Psoas muscle (tissue), 7 donors: ENCODE measurements at regions not wholly inside any gene's neighbourhood (a gene's known extent, or its start where the extent isn't known, plus 50 kb on each side); places are given as distances from the start of the nearest gene placed in this dataset.

Source experiments
- ATAC-seq, 4 donors: fragments of 200-7000 bp; cut with Tn5 transposase; one replicate each; pipeline ENCODE4 v1.9.1; 2020; ENCODE audit warnings: moderate library complexity in 3 of 4, mild to moderate bottlenecking in 2 of 4
- DNase-seq, 2 donors: peaks; one replicate each; pipeline ENCODE4 v3.0.0-alpha.2; 2020
- H3K27ac ChIP-seq: fragments of 200-600 bp; one replicate; pipeline ENCODE4 v1.8.0; 2022
- H3K27me3 ChIP-seq, 3 donors: fragments of 200-600 bp in 1 of 3; one replicate each; pipeline versions ENCODE4 v1.6.1 to v1.8.0; 2013 to 2022; ENCODE audit warnings: low read length in 2 of 3, mild to moderate bottlenecking in 2 of 3, moderate library complexity in 1 of 3; ENCODE audit not compliant: insufficient read depth in 3 of 3
- H3K36me3 ChIP-seq, 2 donors: fragments of 200-600 bp in 1 of 2; one replicate each; pipeline versions ENCODE4 v1.6.1 to v1.8.0; 2013 to 2022; ENCODE audit warnings: low read depth in 1 of 2, mild to moderate bottlenecking in 1 of 2, moderate library complexity in 1 of 2; ENCODE audit not compliant: insufficient read depth in 1 of 2
- H3K4me1 ChIP-seq: fragments of 200-600 bp; one replicate; pipeline ENCODE4 v1.8.0; 2022
- H3K4me3 ChIP-seq: fragments of 200-600 bp; one replicate; pipeline ENCODE4 v1.8.0; 2022; ENCODE audit warnings: mild to moderate bottlenecking
- H3K9me3 ChIP-seq: fragments of 200-600 bp; one replicate; pipeline ENCODE4 v1.8.0; 2022
- WGBS, 3 donors: extraction: QIAGEN DNeasy Blood & Tissue Kit; methylation state at CpG; one replicate each; pipeline versions ENCODE4 v1.1.6 to v1.1.7; 2013; 5-methylcytosine and 5-hydroxymethylcytosine counted together
- intact Hi-C, 2 donors: fragments of 100-400 bp; cut with DNase I; formaldehyde crosslinking; loops; one replicate each; pipeline versions ENCODE4 v1.11.0 to v1.14.2; 2022
- TF ChIP-seq, protein P1 (sequence below): fragments of 200-600 bp; IDR thresholded peaks from one replicate; pipeline ENCODE4 v1.8.0; 2022; ENCODE audit warnings: antibody characterized with exemption
- donor health status: healthy with polysubstance abuse.
- donor health status: DM: no; HTN: no; CAD: no; lungs with moderate emphysema.
- donor health status: Bipolar disorder and iron deficiency.
- donor health status: healthy.
- donor health status: DM: yes; HTN: yes; CAD: no.
- donor health status: DM: no; HTN: no; CAD: no.
- donor health status: DM: yes; HTN: yes; CAD: no.

DNA sequence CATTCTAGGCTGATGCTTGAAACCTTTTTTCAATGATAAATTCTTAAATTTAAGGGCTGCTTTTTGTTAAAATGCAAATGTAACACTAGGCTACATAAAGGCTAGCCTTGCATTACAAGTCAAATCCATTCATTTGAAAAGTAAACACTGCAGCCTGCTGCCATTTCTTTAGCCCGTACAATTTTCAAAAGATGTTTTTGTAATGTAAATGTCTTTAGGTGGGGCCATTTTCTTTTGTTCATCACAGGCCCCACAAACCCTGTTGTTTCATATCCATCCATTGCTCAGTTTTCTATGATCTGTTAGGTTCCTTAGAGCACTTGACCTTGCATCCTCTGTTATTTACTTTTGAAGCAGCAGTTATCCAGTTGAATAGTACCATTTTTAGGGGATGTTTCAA is 296.2 kb upstream of the AMOT start:
- no peaks in the 10 kb centered on the region for H3K27me3 ChIP-seq
- TF ChIP-seq, protein P1, sequence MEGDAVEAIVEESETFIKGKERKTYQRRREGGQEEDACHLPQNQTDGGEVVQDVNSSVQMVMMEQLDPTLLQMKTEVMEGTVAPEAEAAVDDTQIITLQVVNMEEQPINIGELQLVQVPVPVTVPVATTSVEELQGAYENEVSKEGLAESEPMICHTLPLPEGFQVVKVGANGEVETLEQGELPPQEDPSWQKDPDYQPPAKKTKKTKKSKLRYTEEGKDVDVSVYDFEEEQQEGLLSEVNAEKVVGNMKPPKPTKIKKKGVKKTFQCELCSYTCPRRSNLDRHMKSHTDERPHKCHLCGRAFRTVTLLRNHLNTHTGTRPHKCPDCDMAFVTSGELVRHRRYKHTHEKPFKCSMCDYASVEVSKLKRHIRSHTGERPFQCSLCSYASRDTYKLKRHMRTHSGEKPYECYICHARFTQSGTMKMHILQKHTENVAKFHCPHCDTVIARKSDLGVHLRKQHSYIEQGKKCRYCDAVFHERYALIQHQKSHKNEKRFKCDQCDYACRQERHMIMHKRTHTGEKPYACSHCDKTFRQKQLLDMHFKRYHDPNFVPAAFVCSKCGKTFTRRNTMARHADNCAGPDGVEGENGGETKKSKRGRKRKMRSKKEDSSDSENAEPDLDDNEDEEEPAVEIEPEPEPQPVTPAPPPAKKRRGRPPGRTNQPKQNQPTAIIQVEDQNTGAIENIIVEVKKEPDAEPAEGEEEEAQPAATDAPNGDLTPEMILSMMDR, result no peak
- DNase-seq, result no peak
- H3K4me3 ChIP-seq, result no peak overlapping the region
- 24 to 60% (median 53%) methylated on average over 1 of the region's 1 CpG for WGBS, 3 donors
- no peak for ATAC-seq
- H3K4me1 ChIP-seq, result no peaks in the 10 kb centered on the region
- intact Hi-C loops, result no loop called here
- no peaks in the 10 kb centered on the region for H3K9me3 ChIP-seq
- no peak overlapping the region for H3K27ac ChIP-seq
- no peaks in the 10 kb centered on the region for H3K36me3 ChIP-seq

GRCh38 chrX:113133316-113133715 is 292.7 kb upstream of the AMOT start:
- H3K36me3 ChIP-seq, result no peaks in the 10 kb centered on the region
- no peak overlapping the region for H3K4me3 ChIP-seq
- TF ChIP-seq, protein P1, result no peak
- WGBS, 3 donors, result 42 to 63% (median 62%) methylated on average over 1 of the region's 1 CpG
- ATAC-seq (no peak), DNase-seq (no peak)
- H3K27me3 ChIP-seq, result no peaks in the 10 kb centered on the region
- H3K9me3 ChIP-seq, result no peaks in the 10 kb centered on the region
- intact Hi-C loops, result no loop called here
- H3K4me1 ChIP-seq, result no peaks in the 10 kb centered on the region
- H3K27ac ChIP-seq, result no peak overlapping the region

DNA sequence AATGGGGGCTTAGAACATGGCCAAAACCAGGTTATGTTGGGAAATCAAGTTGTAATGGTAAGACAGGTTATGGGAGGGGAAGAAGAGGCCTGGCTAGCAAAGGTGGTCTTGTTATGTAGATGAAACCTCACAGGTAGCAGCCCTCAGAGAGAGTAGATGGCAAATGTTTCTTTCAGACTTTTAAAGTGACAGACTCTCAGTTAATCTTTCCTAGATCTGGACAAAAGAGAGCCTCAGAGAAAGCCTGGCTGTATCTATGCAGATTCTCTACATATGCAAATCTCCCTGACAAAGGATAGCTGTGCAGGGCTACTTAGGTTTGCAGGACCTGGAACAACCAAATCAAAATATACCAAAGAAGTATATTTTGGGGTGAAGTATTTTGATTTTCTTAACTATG is 284.1 kb upstream of the AMOT start:
- Histone ChIP-seq H3K4me1 (no peaks in the 10 kb centered on the region), H3K9me3 (no peaks in the 10 kb centered on the region), H3K36me3 (no peaks in the 10 kb centered on the region), H3K27ac (no peak overlapping the region), H3K27me3 (no peaks in the 10 kb centered on the region), H3K4me3 (no peak overlapping the region)
- DNase-seq, result no peak
- TF ChIP-seq, protein P1, result no peak
- intact Hi-C loops, result no loop called here
- no peak for ATAC-seq

DNA sequence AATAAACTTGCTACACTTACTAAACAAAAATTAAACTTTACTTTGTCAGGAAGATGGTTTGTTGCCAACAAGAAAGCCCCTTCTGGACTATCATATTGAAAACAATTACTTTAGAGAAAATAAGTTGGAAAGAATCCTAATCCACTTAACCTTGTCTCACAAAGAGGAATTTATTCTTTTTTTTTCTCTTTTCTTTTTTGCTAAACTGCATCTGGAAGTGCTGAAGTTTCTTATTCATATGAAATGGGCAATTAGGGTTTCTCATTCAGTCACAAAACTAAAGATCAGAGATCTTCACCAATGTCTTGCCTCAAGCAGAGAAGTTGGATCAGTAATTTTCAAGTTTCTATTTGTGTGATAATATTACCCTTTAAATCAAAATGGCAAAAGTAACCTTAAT is 234.9 kb upstream of the AMOT start:
- no peak for DNase-seq
- TF ChIP-seq, protein P1, result no peak
- Histone ChIP-seq H3K27ac (no peak overlapping the region), H3K4me1 (no peaks in the 10 kb centered on the region), H3K4me3 (no peak overlapping the region), H3K27me3 (peaks cover 0 to 8% (median 0%) of the 10 kb centered on the region in 3 donors), H3K9me3 (no peaks in the 10 kb centered on the region), H3K36me3 (no peaks in the 10 kb centered on the region)
- intact Hi-C loops, result no loop called here
- ATAC-seq, result no peak

DNA sequence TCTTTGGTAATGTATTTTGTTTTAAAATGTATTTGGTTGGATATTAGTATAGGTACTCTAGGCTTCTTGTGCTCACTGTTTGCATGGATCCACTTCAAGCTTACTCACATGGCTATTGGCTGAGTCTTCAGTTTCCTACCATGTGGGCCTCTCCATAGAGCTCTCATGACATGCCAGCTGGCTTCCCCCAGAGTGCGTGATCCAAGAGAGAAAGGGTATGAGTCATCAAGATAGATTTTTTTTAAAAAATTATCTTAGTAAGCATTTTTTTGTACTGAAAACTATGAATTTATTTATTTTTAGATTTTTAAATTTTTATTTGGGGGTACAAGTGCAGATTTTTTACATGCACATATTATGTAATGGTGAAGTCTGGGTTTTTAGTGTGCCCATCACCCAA is 219.1 kb upstream of the AMOT start:
- intact Hi-C loops, result no loop called here
- no peak overlapping the region for H3K4me3 ChIP-seq
- no peaks in the 10 kb centered on the region for H3K4me1 ChIP-seq
- peaks cover 21% of the 10 kb centered on the region for H3K9me3 ChIP-seq
- H3K27ac ChIP-seq, result no peak overlapping the region
- WGBS, 3 donors, result 47 to 79% (median 48%) methylated on average over 1 of the region's 1 CpG
- ATAC-seq (no peak), DNase-seq (no peak)
- TF ChIP-seq, protein P1, result no peak
- no peaks in the 10 kb centered on the region for H3K27me3 ChIP-seq
- no peaks in the 10 kb centered on the region for H3K36me3 ChIP-seq
